ENCODE measurements at regions not wholly inside any gene's neighbourhood (a gene's known extent, or its start where the extent isn't known, plus 50 kb on each side); places are given as distances from the start of the nearest gene placed in this dataset.

DNA sequence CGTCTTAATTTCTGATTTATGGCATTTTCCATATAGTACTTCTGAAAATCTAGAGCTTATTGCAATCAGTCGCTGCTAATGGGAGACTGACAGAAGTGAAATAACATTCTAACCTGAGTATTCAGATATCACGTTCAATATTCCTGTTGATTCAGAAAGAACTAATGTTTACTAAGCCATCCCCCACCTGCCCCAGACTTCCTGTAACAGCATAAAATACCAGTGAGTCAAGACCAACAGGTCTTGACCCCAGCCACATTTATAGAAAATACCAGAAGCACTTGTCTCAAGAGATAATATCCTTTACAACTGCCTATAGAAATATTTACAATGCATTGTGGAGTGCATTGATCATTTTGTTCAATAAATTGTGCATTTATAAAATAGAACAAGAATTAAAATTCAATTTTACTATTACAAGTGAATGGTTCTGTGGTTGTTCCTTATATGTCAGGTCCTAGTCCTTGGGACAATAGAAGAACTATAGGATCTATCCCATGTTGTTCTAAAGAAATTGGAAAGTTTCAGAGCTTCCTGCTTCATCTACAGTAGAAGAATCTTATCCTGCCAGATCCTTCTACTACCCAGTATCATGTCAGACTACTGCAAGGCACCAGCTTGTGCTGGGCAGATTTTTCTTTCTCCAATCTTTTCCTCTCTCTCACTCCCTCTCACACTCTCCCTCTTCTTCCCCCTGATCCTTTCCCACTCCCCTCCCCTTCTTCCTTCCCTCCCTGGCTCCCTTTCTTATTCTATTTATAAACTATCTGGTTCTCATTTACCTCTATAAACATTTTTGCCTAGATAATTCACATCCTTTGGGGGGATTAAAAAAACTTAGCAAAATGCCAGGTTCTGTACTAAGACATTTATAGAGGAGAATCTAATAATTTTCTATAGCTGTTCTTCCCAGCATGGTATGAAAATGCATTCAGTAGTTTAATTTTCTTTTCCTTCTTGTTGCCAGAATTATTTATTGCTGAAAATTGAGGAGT lies 629.9 kb downstream of the DIAPH3 start:
- no peak overlapping the region for H3K4me3 ChIP-seq (replicated peaks; ENCODE audit: low read depth, low read length)
- no peak for DNase-seq (ENCODE audit: extremely low read depth, low read depth)
- TF ChIP-seq, protein P1, sequence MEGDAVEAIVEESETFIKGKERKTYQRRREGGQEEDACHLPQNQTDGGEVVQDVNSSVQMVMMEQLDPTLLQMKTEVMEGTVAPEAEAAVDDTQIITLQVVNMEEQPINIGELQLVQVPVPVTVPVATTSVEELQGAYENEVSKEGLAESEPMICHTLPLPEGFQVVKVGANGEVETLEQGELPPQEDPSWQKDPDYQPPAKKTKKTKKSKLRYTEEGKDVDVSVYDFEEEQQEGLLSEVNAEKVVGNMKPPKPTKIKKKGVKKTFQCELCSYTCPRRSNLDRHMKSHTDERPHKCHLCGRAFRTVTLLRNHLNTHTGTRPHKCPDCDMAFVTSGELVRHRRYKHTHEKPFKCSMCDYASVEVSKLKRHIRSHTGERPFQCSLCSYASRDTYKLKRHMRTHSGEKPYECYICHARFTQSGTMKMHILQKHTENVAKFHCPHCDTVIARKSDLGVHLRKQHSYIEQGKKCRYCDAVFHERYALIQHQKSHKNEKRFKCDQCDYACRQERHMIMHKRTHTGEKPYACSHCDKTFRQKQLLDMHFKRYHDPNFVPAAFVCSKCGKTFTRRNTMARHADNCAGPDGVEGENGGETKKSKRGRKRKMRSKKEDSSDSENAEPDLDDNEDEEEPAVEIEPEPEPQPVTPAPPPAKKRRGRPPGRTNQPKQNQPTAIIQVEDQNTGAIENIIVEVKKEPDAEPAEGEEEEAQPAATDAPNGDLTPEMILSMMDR (IDR thresholded peaks at IDR 0.05; ENCODE audit: low read depth, low read length, missing control alignments) = no peak

DNA sequence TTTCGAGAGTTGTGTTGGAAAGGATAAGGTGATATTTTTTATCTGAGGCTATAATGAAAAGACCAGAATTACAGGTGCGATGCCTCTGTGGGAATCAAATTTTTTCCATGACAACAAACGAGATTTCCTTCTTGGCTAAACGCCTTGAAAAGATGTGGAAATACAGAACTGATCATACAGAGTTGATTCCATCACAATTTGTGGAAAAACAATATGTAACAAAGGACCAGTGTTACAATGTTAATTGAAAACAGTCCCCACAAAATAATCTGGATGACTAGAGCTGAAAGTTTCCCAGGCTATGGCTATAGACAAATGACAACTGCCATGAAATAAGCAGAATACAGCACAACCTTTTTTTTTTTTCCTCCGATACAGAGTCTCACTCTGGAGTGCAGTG lies 628.9 kb downstream of the DIAPH3 start:
- TF ChIP-seq, protein P1 (IDR thresholded peaks at IDR 0.05; ENCODE audit: low read depth, low read length, missing control alignments) = no peak
- no peak overlapping the region for H3K4me3 ChIP-seq (replicated peaks; ENCODE audit: low read depth, low read length)
- no peak for DNase-seq (ENCODE audit: extremely low read depth, low read depth)

DNA sequence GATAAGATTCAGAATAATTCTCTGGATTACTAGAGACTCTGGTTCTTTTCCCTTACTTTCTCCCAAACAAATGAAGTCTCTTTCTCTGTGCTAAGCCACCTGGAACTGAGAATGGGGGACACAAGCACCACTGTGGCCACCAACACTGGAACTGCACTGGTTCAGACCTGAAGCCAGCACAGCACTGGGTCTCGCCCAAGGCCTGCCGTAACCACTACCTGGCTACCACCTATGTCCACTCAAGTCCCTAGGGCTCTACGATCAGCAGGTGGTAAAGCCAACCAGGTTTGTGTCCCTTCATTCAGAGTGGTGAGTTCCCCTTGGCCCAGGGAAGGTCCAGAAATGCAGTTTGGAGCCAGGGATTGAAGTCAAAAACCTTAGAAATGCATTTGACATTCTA lies 626.2 kb downstream of the DIAPH3 start:
- DNase-seq (ENCODE audit: extremely low read depth, low read depth) = no peak
- TF ChIP-seq, protein P1 (IDR thresholded peaks at IDR 0.05; ENCODE audit: low read depth, low read length, missing control alignments) = no peak
- H3K4me3 ChIP-seq (replicated peaks; ENCODE audit: low read depth, low read length) = no peak overlapping the region

DNA sequence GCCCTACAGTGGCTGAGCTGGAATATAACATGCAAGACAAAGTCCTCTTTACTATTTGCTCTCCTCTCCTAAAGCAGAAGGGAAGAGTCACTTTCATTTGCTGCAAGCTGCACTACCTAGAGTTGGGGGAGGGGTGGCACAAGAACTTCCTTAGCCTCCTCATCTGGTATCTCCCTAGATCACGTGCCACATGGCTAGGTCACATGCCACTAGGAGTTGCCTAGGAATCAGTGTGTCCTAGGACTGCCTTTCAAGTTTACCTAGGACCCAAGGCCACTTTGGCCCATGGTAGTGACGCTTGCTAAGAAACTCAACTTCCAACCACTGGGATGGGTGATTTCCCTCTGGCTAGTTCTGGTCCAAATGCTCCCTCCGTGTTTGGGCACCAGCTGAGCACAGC lies 625.2 kb downstream of the DIAPH3 start:
- H3K4me3 ChIP-seq (replicated peaks; ENCODE audit: low read depth, low read length) = no peak overlapping the region
- TF ChIP-seq, protein P1 (IDR thresholded peaks at IDR 0.05; ENCODE audit: low read depth, low read length, missing control alignments) = no peak

DNA sequence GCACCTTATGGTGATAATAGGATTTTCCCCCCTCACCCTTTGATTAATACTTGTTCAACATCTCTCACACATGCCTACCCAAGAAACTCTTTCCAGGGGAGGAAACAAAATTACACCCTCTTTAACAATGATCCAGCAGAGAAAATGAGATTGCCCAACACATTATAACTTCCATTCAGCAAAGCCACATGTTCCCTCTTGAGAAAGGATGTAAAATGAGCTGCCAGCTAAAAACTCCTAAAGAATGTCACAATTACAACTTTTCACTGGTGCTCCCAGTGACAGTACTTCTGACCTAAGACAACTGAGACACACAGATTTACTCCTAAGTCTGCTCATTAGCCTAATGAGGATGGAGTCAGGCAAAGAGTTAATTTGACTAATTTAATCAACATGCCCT lies 621.4 kb downstream of the DIAPH3 start:
- no peak for DNase-seq (ENCODE audit: extremely low read depth, low read depth)
- TF ChIP-seq, protein P1 (IDR thresholded peaks at IDR 0.05; ENCODE audit: low read depth, low read length, missing control alignments) = no peak
- no peak overlapping the region for H3K4me3 ChIP-seq (replicated peaks; ENCODE audit: low read depth, low read length)

More for the DNA sequence above, 625.2 kb downstream of the DIAPH3 start:
- DNase-seq (ENCODE audit: extremely low read depth, low read depth) = no peak

DNA sequence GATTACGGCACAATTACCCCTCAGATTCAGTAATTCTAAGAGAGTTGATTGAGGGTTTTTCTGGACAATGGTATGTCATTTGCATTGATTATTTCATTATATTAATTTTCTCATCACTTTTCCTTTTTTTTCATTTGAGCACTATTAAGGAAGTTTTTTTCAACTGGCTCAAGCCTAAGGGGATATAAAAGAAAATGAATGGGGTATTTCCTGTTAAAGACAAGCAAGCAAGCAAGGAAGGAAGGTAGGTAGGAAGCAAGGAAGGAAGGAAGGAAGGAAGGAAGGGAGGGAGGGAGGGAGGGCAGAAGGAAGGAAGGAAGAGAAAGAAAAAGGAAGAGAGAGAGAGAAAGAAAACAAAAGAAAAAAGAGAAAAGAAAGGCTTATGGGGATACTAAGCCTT lies 620.3 kb downstream of the DIAPH3 start:
- no peak for DNase-seq (ENCODE audit: extremely low read depth, low read depth)
- TF ChIP-seq, protein P1 (IDR thresholded peaks at IDR 0.05; ENCODE audit: low read depth, low read length, missing control alignments) = no peak
- H3K4me3 ChIP-seq (replicated peaks; ENCODE audit: low read depth, low read length) = no peak overlapping the region
